GM12865 (cell line): ENCODE measurements at regions not wholly inside any gene's neighbourhood (a gene's known extent, or its start where the extent isn't known, plus 50 kb on each side); places are given as distances from the start of the nearest gene placed in this dataset.

Source experiments
- DNase-seq: peaks from one replicate; pipeline ENCODE4 v3.0.0; 2010; ENCODE audit warnings: low read depth
- H3K4me3 ChIP-seq: 2 replicates; pipeline ENCODE4 v1.5.1; 2011; ENCODE audit warnings: mild to moderate bottlenecking, low read depth, low read length, control low read depth
- CTCF ChIP-seq: IDR thresholded peaks from 2 replicates; pipeline ENCODE4 v1.5.1; 2011; ENCODE audit warnings: low read length, control low read depth, low read depth, inconsistent platforms; ENCODE audit not compliant: insufficient read depth; ENCODE audit errors: missing control alignments

- no peak for DNase-seq
- no peak for TF ChIP-seq CTCF
- no peak overlapping the region for H3K4me3 ChIP-seq
These were observed 58.3 kb upstream of the DLK1 start for GRCh38 chr14:100668352-100668751.

DNA sequence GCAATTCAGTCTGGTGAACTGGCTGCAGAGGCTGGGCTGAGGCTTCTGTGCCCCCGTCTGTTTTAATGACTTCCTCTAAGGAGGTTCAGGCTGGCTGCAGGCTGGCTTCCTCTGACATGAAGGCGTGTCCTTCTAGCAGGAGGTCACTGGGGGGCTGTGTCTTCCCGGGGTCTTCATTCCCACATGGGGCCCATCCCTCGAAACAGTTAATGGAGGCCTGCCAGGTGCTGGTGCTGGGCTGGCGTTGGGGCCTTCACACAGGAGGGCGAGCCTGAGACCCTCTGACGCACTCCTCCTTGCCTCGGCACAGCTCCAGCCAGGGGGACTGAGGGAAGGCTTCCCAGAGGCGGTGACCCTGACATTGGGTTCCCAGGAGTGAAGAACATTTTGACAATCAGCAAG is 57.7 kb upstream of the DLK1 start:
- TF ChIP-seq CTCF = no peak
- DNase-seq = no peak
- no peak overlapping the region for H3K4me3 ChIP-seq

DNA sequence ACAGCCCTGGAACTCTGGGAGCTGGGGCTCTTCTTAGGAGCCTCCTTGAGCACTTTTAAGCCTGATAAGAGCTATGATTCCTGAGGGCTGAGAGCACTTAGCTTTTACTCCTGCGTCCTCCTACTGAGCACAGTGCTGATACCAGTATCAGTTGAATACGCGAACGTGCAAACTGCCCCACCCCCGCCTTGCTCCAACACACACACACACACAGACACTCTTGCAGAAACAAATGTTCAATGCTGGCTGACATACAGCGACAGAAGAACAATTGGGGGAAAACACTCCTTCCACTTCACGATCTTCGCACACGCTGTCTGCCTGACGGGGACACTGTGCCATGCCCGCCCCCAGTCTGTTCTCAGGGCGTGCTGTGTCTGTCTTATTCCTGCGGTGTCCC is 57.2 kb upstream of the DLK1 start:
- no peak for DNase-seq
- no peak for TF ChIP-seq CTCF
- no peak overlapping the region for H3K4me3 ChIP-seq

DNA sequence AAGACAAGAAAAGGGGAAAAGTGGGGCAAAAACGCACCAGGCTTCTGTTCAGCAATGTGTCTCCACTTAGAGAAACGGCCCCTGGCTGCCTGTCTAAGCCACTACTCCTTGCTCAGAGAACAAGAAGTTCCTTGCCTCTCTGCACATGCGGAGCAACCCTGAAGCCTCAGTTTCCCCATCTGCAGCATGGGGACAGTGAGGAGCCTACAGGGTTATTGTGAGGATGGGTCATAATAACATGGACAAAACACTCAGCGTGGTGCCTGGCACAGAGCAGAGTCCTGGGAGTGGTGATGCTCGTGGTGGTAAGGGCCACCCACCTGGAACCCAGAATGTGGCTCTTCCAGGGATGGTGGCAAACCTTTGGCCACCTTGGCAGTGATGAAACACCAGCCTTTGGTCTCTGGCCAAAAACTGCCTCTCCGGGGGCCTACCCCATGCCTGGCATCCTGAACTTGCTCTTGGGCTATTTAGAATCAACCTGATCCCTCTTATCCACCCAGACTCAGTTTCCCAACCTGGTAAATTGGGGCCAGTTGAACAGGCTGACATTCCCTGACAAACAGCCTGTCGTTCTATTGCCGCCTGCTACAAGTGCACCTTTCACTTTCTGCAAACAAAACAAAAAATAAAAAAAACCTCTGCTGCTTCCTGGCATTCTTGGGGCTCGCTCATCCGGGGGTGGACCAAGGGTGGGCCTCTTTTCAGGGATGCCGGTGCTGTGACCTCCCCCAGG is 56.5 kb upstream of the DLK1 start:
- no peak for DNase-seq
- no peak for TF ChIP-seq CTCF
- H3K4me3 ChIP-seq = no peak overlapping the region

- H3K4me3 ChIP-seq = no peak overlapping the region
- DNase-seq = no peak
- no peak for TF ChIP-seq CTCF
These were observed 56.0 kb upstream of the DLK1 start for GRCh38 chr14:100670753-100671049.

- H3K4me3 ChIP-seq = no peak overlapping the region
- TF ChIP-seq CTCF = no peak
- DNase-seq = no peak
These were observed 55.2 kb upstream of the DLK1 start for GRCh38 chr14:100671386-100671901.

DNA sequence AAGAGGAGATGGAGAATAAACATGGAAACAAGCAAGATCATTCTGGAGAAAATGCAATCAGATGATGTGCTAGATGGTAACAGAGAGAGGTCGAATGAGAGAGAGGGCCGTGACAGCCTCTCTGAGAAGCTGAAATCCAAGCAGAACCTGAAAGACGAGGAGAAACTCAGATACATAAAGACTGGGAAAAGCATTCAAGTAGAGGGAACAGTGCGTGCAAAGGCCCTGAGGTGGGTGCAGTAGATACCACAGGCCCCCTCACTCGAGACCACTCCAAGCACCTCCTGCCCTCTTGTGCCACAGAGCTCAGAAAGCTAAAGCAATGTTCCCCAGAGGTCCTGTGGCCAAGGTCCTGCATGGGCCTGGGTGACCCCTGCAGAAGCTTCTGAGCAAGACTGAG is 54.8 kb upstream of the DLK1 start:
- H3K4me3 ChIP-seq = no peak overlapping the region
- no peak for TF ChIP-seq CTCF
- DNase-seq = no peak
